Right lobe of liver (tissue), 6 donors: ENCODE measurements at regions not wholly inside any gene's neighbourhood (a gene's known extent, or its start where the extent isn't known, plus 50 kb on each side); places are given as distances from the start of the nearest gene placed in this dataset.

Source experiments
- ATAC-seq, 4 donors: fragments of 200-7000 bp; cut with Tn5 transposase; one replicate each; pipeline ENCODE4 v1.9.1; 2020; ENCODE audit warnings: mild to moderate bottlenecking in 4 of 4, moderate library complexity in 4 of 4
- DNase-seq, 3 donors: peaks; one replicate each; pipeline ENCODE4 v3.0.0-alpha.2; 2020
- H3K27ac ChIP-seq, 3 donors: fragments of 200-600 bp; one replicate each; pipeline ENCODE4 v1.8.0; 2022
- H3K27me3 ChIP-seq, 2 donors: fragments of 200-600 bp; one replicate each; pipeline ENCODE4 v1.8.0; 2022
- H3K36me3 ChIP-seq, 4 donors: fragments of 200-600 bp; sonication (generic) in 1 of 4; one replicate each; pipeline versions ENCODE4 v1.5.1 to v1.8.0; 2017 to 2022; ENCODE audit warnings: control low read depth in 1 of 4
- H3K4me1 ChIP-seq, 4 donors: fragments of 200-600 bp; sonication (generic) in 1 of 4; one replicate each; pipeline versions ENCODE4 v1.5.1 to v1.8.0; 2017 to 2022; ENCODE audit warnings: control low read depth in 1 of 4
- H3K4me3 ChIP-seq, 3 donors: fragments of 200-600 bp; one replicate each; pipeline ENCODE4 v1.8.0; 2022
- H3K9me3 ChIP-seq, 4 donors: fragments of 200-600 bp; sonication (generic) in 1 of 4; one replicate each; pipeline versions ENCODE4 v1.5.1 to v1.8.0; 2017 to 2022; ENCODE audit warnings: control low read depth in 1 of 4
- POLR2A ChIP-seq: fragments of 450-650 bp; IDR thresholded peaks from one replicate; pipeline ENCODE4 v1.6.1; 2017; ENCODE audit warnings: antibody characterized with exemption, mild to moderate bottlenecking
- WGBS: methylation state at CpG from one replicate; pipeline ENCODE4 v1.1.6; 2018; ENCODE audit warnings: low coverage, low lambda C conversion rate; ENCODE audit not compliant: insufficient coverage; ENCODE audit errors: missing lambda C conversion rate; 5-methylcytosine and 5-hydroxymethylcytosine counted together
- intact Hi-C, 2 donors: fragments of 100-400 bp; cut with DNase I; formaldehyde crosslinking; loops; one replicate each; pipeline versions ENCODE4 v1.11.2 to v1.14.1; 2022
- TF ChIP-seq, protein P1 (sequence below), 4 donors: fragments of 200-600 bp in 3 of 4; fragments of 450-650 bp in 1 of 4; IDR thresholded peaks; one replicate each; pipeline versions ENCODE4 v1.5.1 to v1.8.0; 2016 to 2022; ENCODE audit warnings: antibody characterized with exemption in 4 of 4, mild to moderate bottlenecking in 2 of 4
- donor health status: DM: no; HTN: yes; CAD: no.
- donor health status: DM: no; HTN: no; CAD: no.
- donor health status: DM: no; HTN: no; CAD: no.
- donor health status: DM: no; HTN: yes; CAD: no.
- donor health status: DM: no; HTN: yes; CAD: no.

DNA sequence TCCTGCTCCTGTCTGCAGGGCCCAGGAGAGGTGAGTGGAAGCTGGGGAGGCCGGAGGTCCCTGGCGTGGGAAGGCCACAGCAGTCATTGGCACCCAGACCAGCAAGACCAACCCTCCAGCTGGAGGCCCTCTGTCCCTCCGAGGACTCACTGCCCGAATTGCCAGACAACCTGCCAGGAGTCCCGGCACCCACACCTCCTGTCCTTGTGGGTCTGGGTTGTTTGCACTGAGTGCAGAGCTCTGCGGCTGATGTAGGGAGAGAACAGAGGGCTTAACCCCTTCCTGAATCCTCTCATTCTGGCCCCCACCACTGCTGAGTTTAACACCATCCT, 204.9 kb downstream of the KIF26A start:
- Histone ChIP-seq H3K9me3 (peaks cover 0 to 2% (median 0%) of the 10 kb centered on the region in 4 donors), H3K36me3 (no peaks in the 10 kb centered on the region), H3K27me3 (no peaks in the 10 kb centered on the region), H3K27ac (no peak overlapping the region), H3K4me3 (no peak overlapping the region), H3K4me1 (no peaks in the 10 kb centered on the region)
- no peak for TF ChIP-seq POLR2A
- TF ChIP-seq, protein P1, sequence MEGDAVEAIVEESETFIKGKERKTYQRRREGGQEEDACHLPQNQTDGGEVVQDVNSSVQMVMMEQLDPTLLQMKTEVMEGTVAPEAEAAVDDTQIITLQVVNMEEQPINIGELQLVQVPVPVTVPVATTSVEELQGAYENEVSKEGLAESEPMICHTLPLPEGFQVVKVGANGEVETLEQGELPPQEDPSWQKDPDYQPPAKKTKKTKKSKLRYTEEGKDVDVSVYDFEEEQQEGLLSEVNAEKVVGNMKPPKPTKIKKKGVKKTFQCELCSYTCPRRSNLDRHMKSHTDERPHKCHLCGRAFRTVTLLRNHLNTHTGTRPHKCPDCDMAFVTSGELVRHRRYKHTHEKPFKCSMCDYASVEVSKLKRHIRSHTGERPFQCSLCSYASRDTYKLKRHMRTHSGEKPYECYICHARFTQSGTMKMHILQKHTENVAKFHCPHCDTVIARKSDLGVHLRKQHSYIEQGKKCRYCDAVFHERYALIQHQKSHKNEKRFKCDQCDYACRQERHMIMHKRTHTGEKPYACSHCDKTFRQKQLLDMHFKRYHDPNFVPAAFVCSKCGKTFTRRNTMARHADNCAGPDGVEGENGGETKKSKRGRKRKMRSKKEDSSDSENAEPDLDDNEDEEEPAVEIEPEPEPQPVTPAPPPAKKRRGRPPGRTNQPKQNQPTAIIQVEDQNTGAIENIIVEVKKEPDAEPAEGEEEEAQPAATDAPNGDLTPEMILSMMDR (IDR thresholded peaks at IDR 0.05): no peak
- DNase-seq (peak in 1 of 3 donors; percentile 9), ATAC-seq (no peak)
- WGBS: no CpG with 5 or more reads among the region's 6 CpGs
- intact Hi-C loops: no loop called here

GRCh38 chr14:104343690-104344640, 205.6 kb downstream of the KIF26A start:
- Histone ChIP-seq H3K4me3 (no peak overlapping the region), H3K27ac (no peak overlapping the region), H3K9me3 (no peaks in the 10 kb centered on the region), H3K27me3 (no peaks in the 10 kb centered on the region), H3K4me1 (no peaks in the 10 kb centered on the region), H3K36me3 (no peaks in the 10 kb centered on the region)
- DNase-seq (peak in 2 of 3 donors; percentile 11 to 38), ATAC-seq (no peak)
- TF ChIP-seq, protein P1 (IDR thresholded peaks at IDR 0.05): no peak
- TF ChIP-seq POLR2A: no peak
- intact Hi-C loops: no loop called here
- no CpG with 5 or more reads among the region's 11 CpGs for whole genome bisulfite sequencing

GRCh38 chr14:104344818-104345620, 206.6 kb downstream of the KIF26A start:
- 43% methylated on average over 9 of the region's 11 CpGs for WGBS
- H3K4me1 ChIP-seq: no peaks in the 10 kb centered on the region
- TF ChIP-seq POLR2A: no peak
- TF ChIP-seq, protein P1 (IDR thresholded peaks at IDR 0.05): no peak
- ATAC-seq: no peak
- H3K36me3 ChIP-seq: no peaks in the 10 kb centered on the region
- no peak overlapping the region for H3K27ac ChIP-seq
- intact Hi-C loops: no loop called here
- H3K9me3 ChIP-seq: no peaks in the 10 kb centered on the region
- no peaks in the 10 kb centered on the region for H3K27me3 ChIP-seq
- H3K4me3 ChIP-seq: no peak overlapping the region
- no peak for DNase-seq

DNA sequence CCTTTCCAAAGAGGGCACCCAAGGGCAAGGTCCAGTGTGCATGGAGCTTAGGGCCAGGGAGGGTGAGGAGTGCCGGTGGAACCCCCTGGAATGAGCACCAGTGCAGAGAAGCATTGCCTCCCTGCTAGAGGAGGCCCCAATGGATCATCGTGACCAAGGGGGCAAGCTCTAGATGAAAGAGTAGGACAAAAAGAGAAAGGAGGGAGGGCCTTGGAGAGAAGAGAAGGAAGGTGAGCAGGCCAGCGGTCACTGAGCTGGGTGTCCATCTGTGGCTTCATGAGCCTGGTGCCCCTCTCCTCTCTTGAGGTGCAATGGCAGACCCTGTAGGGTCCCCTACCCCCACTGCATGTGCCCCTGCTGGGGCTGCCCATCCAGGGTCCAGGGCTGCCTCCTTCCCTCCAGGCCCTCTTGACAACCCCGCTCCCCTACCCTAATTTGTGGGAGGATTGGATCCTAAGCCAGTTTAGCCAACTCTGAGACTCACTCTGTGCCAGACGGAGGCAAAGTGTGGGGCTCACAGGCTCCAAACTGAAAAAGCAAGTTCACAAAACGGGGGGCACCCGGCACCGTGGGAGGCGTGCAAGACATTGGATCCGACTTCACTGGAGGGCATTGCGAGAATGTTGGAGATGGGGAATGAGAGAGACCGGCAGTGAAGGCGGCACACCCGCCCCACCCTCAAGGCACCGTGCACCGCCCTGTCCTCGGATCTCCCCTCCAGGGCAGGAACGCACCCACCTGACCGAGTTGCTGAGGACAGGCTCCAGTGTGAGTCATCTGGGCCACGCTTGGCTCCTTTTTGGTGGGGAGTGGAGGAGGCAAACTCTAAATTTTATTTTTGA, 207.5 kb downstream of the KIF26A start:
- H3K4me3 ChIP-seq: no peak overlapping the region
- H3K4me1 ChIP-seq: no peaks in the 10 kb centered on the region
- H3K36me3 ChIP-seq: no peaks in the 10 kb centered on the region
- WGBS: 70% methylated on average over 16 of the region's 20 CpGs
- peak in 1 of 3 donors; percentile 36 for DNase-seq
- ATAC-seq: no peak
- no peak overlapping the region for H3K27ac ChIP-seq
- H3K9me3 ChIP-seq: no peaks in the 10 kb centered on the region
- TF ChIP-seq POLR2A: no peak
- TF ChIP-seq, protein P1 (IDR thresholded peaks at IDR 0.05): no peak
- no peaks in the 10 kb centered on the region for H3K27me3 ChIP-seq
- intact Hi-C loops: no loop called here
